Endothelial cell of umbilical vein (primary cell): ENCODE measurements at regions not wholly inside any gene's neighbourhood (a gene's known extent, or its start where the extent isn't known, plus 50 kb on each side); places are given as distances from the start of the nearest gene placed in this dataset.

Experiments
- EZH2 ChIP-seq: IDR thresholded peaks from 2 replicates; pipeline ENCODE4 v1.6.1; 2012; ENCODE audit warnings: borderline replicate concordance, low read depth, mild to moderate bottlenecking, moderate library complexity, low read length, inconsistent platforms; ENCODE audit not compliant: severe bottlenecking
- POLR2A ChIP-seq: IDR thresholded peaks from 2 replicates; pipeline ENCODE4 v1.6.1; 2012; ENCODE audit warnings: low read depth, mild to moderate bottlenecking, control low read depth, low read length
- POLR2AphosphoS5 ChIP-seq: IDR thresholded peaks from 2 replicates; pipeline ENCODE4 v1.6.1; 2012; ENCODE audit warnings: low read depth, mild to moderate bottlenecking, control low read depth, low read length, moderate library complexity; ENCODE audit not compliant: insufficient read depth
- TF ChIP-seq, protein P1 (sequence below), 2 donors: IDR thresholded peaks; 1 replicate in 1 of 2; 2 replicates in 1 of 2; pipeline ENCODE4 v1.5.1; 2011; ENCODE audit warnings: low read length in 2 of 2, mild to moderate bottlenecking in 2 of 2, moderate library complexity in 2 of 2, control low read depth in 1 of 2, inconsistent platforms in 1 of 2, low read depth in 1 of 2; ENCODE audit not compliant: insufficient read depth in 1 of 2; ENCODE audit errors: extremely low read depth in 1 of 2

DNA sequence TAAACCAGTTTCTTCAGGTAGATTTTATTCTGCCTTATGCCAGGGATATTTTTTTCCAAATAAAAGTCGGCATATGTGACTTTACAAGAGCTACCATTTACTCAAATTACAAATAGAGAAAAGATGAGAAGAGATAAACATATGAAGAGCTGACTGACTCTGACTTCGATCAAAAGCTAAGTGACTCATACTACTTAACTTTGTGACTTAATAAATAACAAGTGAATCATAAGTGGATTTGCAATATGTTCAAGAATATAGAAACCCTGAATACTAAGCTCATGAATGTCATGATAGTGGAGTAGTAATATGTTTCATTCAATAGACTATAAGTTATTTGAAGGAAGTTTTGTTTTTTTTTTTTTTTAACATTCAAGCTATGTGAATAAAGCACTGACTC is 130.5 kb upstream of the ANO3 start:
- no peak for TF ChIP-seq EZH2
- TF ChIP-seq, protein P1, sequence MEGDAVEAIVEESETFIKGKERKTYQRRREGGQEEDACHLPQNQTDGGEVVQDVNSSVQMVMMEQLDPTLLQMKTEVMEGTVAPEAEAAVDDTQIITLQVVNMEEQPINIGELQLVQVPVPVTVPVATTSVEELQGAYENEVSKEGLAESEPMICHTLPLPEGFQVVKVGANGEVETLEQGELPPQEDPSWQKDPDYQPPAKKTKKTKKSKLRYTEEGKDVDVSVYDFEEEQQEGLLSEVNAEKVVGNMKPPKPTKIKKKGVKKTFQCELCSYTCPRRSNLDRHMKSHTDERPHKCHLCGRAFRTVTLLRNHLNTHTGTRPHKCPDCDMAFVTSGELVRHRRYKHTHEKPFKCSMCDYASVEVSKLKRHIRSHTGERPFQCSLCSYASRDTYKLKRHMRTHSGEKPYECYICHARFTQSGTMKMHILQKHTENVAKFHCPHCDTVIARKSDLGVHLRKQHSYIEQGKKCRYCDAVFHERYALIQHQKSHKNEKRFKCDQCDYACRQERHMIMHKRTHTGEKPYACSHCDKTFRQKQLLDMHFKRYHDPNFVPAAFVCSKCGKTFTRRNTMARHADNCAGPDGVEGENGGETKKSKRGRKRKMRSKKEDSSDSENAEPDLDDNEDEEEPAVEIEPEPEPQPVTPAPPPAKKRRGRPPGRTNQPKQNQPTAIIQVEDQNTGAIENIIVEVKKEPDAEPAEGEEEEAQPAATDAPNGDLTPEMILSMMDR (IDR thresholded peaks at IDR 0.05; ENCODE audit: extremely low read depth in 1 of 2, insufficient read depth in 1 of 2, low read depth in 1 of 2, low read length in 2 of 2) = no peak
- TF ChIP-seq POLR2A = no peak
- TF ChIP-seq POLR2AphosphoS5 = no peak
